ENCODE measurements at regions not wholly inside any gene's neighbourhood (a gene's known extent, or its start where the extent isn't known, plus 50 kb on each side); places are given as distances from the start of the nearest gene placed in this dataset.

- DNase-seq (ENCODE audit: low read depth) = no peak
- no peak overlapping the region for H3K4me3 ChIP-seq (ENCODE audit: low read depth, low read length)
- TF ChIP-seq CTCF (conservative IDR thresholded peaks at IDR 0.05; ENCODE audit: low read depth, low read length) = no peak
Measured at GRCh38 chr6:157757430-157758403, 65.3 kb upstream of the SNX9 start.

- H3K4me3 ChIP-seq (ENCODE audit: low read depth, low read length) = no peak overlapping the region
- no peak for TF ChIP-seq CTCF (conservative IDR thresholded peaks at IDR 0.05; ENCODE audit: low read depth, low read length)
- DNase-seq (ENCODE audit: low read depth) = no peak
Measured at GRCh38 chr6:157758516-157759023, 64.5 kb upstream of the SNX9 start.

GRCh38 chr6:157759028-157759427 lies 64.0 kb upstream of the SNX9 start:
- DNase-seq (ENCODE audit: low read depth) = no peak
- no peak for TF ChIP-seq CTCF (conservative IDR thresholded peaks at IDR 0.05; ENCODE audit: low read depth, low read length)
- no peak overlapping the region for H3K4me3 ChIP-seq (ENCODE audit: low read depth, low read length)

- no peak for TF ChIP-seq CTCF (conservative IDR thresholded peaks at IDR 0.05; ENCODE audit: low read depth, low read length)
- DNase-seq (ENCODE audit: low read depth) = no peak
- H3K4me3 ChIP-seq (ENCODE audit: low read depth, low read length) = no peak overlapping the region
Measured at GRCh38 chr6:157760137-157760536, 62.9 kb upstream of the SNX9 start.

- peak; percentile 86 for DNase-seq (ENCODE audit: low read depth)
- H3K4me3 ChIP-seq (ENCODE audit: low read depth, low read length) = no peak overlapping the region
Measured at GRCh38 chr6:157760589-157761330, 62.3 kb upstream of the SNX9 start.

More at GRCh38 chr6:157760589-157761330, 62.3 kb upstream of the SNX9 start:
- no peak for TF ChIP-seq CTCF (conservative IDR thresholded peaks at IDR 0.05; ENCODE audit: low read depth, low read length)

All from choroid plexus epithelial cell (primary cell).